ENCODE measurements at regions not wholly inside any gene's neighbourhood (a gene's known extent, or its start where the extent isn't known, plus 50 kb on each side); places are given as distances from the start of the nearest gene placed in this dataset.
A peak's percentile ranks its signal among the peaks of the same experiment; 100 is the strongest.

- Histone ChIP-seq H3K27me3 (ENCODE audit: control insufficient read depth, insufficient read depth, low read length) (no peaks in the 10 kb centered on the region), H3K4me3 (ENCODE audit: low read depth, low read length) (no peak overlapping the region), H3K36me3 (ENCODE audit: control insufficient read depth, insufficient read depth, low read length) (no peaks in the 10 kb centered on the region)
- TF ChIP-seq, protein P1, sequence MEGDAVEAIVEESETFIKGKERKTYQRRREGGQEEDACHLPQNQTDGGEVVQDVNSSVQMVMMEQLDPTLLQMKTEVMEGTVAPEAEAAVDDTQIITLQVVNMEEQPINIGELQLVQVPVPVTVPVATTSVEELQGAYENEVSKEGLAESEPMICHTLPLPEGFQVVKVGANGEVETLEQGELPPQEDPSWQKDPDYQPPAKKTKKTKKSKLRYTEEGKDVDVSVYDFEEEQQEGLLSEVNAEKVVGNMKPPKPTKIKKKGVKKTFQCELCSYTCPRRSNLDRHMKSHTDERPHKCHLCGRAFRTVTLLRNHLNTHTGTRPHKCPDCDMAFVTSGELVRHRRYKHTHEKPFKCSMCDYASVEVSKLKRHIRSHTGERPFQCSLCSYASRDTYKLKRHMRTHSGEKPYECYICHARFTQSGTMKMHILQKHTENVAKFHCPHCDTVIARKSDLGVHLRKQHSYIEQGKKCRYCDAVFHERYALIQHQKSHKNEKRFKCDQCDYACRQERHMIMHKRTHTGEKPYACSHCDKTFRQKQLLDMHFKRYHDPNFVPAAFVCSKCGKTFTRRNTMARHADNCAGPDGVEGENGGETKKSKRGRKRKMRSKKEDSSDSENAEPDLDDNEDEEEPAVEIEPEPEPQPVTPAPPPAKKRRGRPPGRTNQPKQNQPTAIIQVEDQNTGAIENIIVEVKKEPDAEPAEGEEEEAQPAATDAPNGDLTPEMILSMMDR (IDR thresholded peaks at IDR 0.05; ENCODE audit: insufficient read depth, low read length, poor library complexity, severe bottlenecking) = no peak
- DNase-seq (ENCODE audit: low read depth) = no peak
Measured at GRCh38 chr5:23303435-23303834, 204.0 kb upstream of the PRDM9 start.

GRCh38 chr5:23302438-23302837 lies 205.0 kb upstream of the PRDM9 start:
- TF ChIP-seq, protein P1 (IDR thresholded peaks at IDR 0.05; ENCODE audit: insufficient read depth, low read length, poor library complexity, severe bottlenecking) = peak; percentile 4
- DNase-seq (ENCODE audit: low read depth) = no peak
- H3K36me3 ChIP-seq (ENCODE audit: control insufficient read depth, insufficient read depth, low read length) = no peaks in the 10 kb centered on the region

GRCh38 chr5:23289162-23289561 lies 218.2 kb upstream of the PRDM9 start:
- Histone ChIP-seq H3K36me3 (ENCODE audit: control insufficient read depth, insufficient read depth, low read length) (no peaks in the 10 kb centered on the region), H3K4me3 (ENCODE audit: low read depth, low read length) (no peak overlapping the region), H3K27me3 (ENCODE audit: control insufficient read depth, insufficient read depth, low read length) (no peaks in the 10 kb centered on the region)
- no peak for DNase-seq (ENCODE audit: low read depth)
- TF ChIP-seq, protein P1 (IDR thresholded peaks at IDR 0.05; ENCODE audit: insufficient read depth, low read length, poor library complexity, severe bottlenecking) = no peak

More at GRCh38 chr5:23302438-23302837, 205.0 kb upstream of the PRDM9 start:
- H3K27me3 ChIP-seq (ENCODE audit: control insufficient read depth, insufficient read depth, low read length) = no peaks in the 10 kb centered on the region
- H3K4me3 ChIP-seq (ENCODE audit: low read depth, low read length) = no peak overlapping the region

GRCh38 chr5:23284656-23285055 lies 222.8 kb upstream of the PRDM9 start:
- no peak for DNase-seq (ENCODE audit: low read depth)

GRCh38 chr5:23274171-23274570 lies 233.2 kb upstream of the PRDM9 start:
- TF ChIP-seq, protein P1 (IDR thresholded peaks at IDR 0.05; ENCODE audit: insufficient read depth, low read length, poor library complexity, severe bottlenecking) = no peak
- Histone ChIP-seq H3K36me3 (ENCODE audit: control insufficient read depth, insufficient read depth, low read length) (no peaks in the 10 kb centered on the region), H3K27me3 (ENCODE audit: control insufficient read depth, insufficient read depth, low read length) (no peaks in the 10 kb centered on the region), H3K4me3 (ENCODE audit: low read depth, low read length) (no peak overlapping the region)
- no peak for DNase-seq (ENCODE audit: low read depth)

More at GRCh38 chr5:23284656-23285055, 222.8 kb upstream of the PRDM9 start:
- Histone ChIP-seq H3K27me3 (ENCODE audit: control insufficient read depth, insufficient read depth, low read length) (no peaks in the 10 kb centered on the region), H3K36me3 (ENCODE audit: control insufficient read depth, insufficient read depth, low read length) (no peaks in the 10 kb centered on the region), H3K4me3 (ENCODE audit: low read depth, low read length) (no peak overlapping the region)
- TF ChIP-seq, protein P1 (IDR thresholded peaks at IDR 0.05; ENCODE audit: insufficient read depth, low read length, poor library complexity, severe bottlenecking) = no peak

DNA sequence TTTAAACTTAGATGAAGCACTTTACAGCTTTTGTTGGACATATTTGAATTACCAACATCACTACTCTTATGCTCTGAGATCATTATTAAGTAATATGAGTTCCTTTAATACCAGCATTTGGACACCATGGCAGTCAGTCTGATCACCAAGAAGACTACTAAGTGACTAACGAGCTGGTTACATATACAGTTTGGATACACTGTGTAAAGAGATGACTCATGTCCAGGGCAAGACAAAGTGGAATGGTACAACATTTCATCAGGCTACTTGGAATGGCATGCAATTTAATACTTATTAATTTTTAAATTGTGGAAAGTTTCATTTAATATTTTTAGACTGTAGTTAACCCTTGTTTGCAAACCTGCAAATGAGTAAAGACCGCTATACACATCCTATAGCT lies 237.4 kb upstream of the PRDM9 start:
- no peak overlapping the region for H3K4me3 ChIP-seq (ENCODE audit: low read depth, low read length)
- H3K27me3 ChIP-seq (ENCODE audit: control insufficient read depth, insufficient read depth, low read length) = no peaks in the 10 kb centered on the region
- DNase-seq (ENCODE audit: low read depth) = no peak
- no peaks in the 10 kb centered on the region for H3K36me3 ChIP-seq (ENCODE audit: control insufficient read depth, insufficient read depth, low read length)
- TF ChIP-seq, protein P1 (IDR thresholded peaks at IDR 0.05; ENCODE audit: insufficient read depth, low read length, poor library complexity, severe bottlenecking) = no peak
